Breast epithelium (tissue), 4 donors: ENCODE measurements at regions not wholly inside any gene's neighbourhood (a gene's known extent, or its start where the extent isn't known, plus 50 kb on each side); places are given as distances from the start of the nearest gene placed in this dataset.

Source experiments
- DNase-seq, 2 donors: peaks; one replicate each; pipeline ENCODE4 v3.0.0-alpha.2; 2019; ENCODE audit warnings: low spot score in 2 of 2
- H3K27ac ChIP-seq, 2 donors: fragments of 200-600 bp; sonication (generic) in 1 of 2; one replicate each; pipeline ENCODE4 v1.5.1; 2016 to 2019; ENCODE audit warnings: mild to moderate bottlenecking in 1 of 2
- H3K27me3 ChIP-seq, 2 donors: fragments of 200-600 bp; sonication (generic) in 1 of 2; one replicate each; pipeline versions ENCODE4 v1.5.1 to v1.6.0; 2017 to 2019; ENCODE audit warnings: control low read depth in 1 of 2, mild to moderate bottlenecking in 1 of 2
- H3K36me3 ChIP-seq: fragments of 200-600 bp; one replicate; pipeline ENCODE4 v1.5.1; 2019
- H3K4me1 ChIP-seq, 2 donors: fragments of 200-600 bp; sonication (generic); one replicate each; pipeline ENCODE4 v1.5.1; 2016 to 2019; ENCODE audit warnings: control low read depth in 1 of 2
- H3K4me3 ChIP-seq, 3 donors: fragments of 200-600 bp; sonication (generic); 1 replicate in 2 of 3; 2 replicates in 1 of 3; pipeline ENCODE4 v1.5.1; 2016 to 2019; ENCODE audit warnings: mild to moderate bottlenecking in 3 of 3, moderate library complexity in 2 of 3
- H3K9me3 ChIP-seq, 2 donors: fragments of 200-600 bp; sonication (generic) in 1 of 2; one replicate each; pipeline ENCODE4 v1.5.1; 2016 to 2019; ENCODE audit warnings: control low read depth in 1 of 2
- POLR2A ChIP-seq: fragments of 450-650 bp; IDR thresholded peaks from one replicate; pipeline ENCODE4 v1.6.1; 2016; ENCODE audit warnings: antibody characterized with exemption, mild to moderate bottlenecking, moderate library complexity
- POLR2AphosphoS5 ChIP-seq, 3 donors: sonication (generic); formaldehyde crosslinking; IDR thresholded peaks; one replicate each; pipeline ENCODE4 v1.6.1; 2017; ENCODE audit warnings: antibody characterized with exemption in 3 of 3
- intact Hi-C: fragments of 100-400 bp; cut with DNase I; formaldehyde crosslinking; loops from one replicate; pipeline ENCODE4 v1.15.1; 2023; ENCODE audit warnings: low total_unique reads
- TF ChIP-seq, protein P1 (sequence below), 3 donors: fragments of 450-650 bp; IDR thresholded peaks; one replicate each; pipeline ENCODE4 v1.5.1; 2016 to 2017; ENCODE audit warnings: antibody characterized with exemption in 3 of 3, mild to moderate bottlenecking in 3 of 3, moderate library complexity in 3 of 3

DNA sequence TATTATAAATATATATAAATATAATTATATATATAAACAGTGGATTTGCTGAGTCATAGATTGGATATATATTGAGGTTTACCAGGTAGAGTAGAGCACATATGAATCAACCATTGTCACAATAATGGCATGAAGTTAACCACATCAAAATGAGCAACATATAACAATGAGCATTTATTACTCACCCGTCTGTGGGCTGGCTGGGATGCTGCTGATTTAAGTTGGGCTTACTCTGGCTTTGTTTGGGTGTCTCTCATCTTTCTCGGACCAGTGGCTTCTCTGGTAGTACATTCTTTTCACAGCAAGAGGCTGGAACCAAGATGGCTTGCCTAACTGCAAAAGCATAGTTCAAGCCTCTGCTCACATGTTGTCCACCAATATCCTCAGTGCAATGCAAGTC is 111.7 kb upstream of the TAPT1 start:
- H3K4me3 ChIP-seq = no peak overlapping the region
- no peaks in the 10 kb centered on the region for H3K9me3 ChIP-seq
- no peak overlapping the region for H3K27ac ChIP-seq
- intact Hi-C loops = no loop called here
- DNase-seq = no peak
- no peak for TF ChIP-seq POLR2AphosphoS5 (IDR thresholded peaks at IDR 0.05)
- no peak for TF ChIP-seq POLR2A
- TF ChIP-seq, protein P1, sequence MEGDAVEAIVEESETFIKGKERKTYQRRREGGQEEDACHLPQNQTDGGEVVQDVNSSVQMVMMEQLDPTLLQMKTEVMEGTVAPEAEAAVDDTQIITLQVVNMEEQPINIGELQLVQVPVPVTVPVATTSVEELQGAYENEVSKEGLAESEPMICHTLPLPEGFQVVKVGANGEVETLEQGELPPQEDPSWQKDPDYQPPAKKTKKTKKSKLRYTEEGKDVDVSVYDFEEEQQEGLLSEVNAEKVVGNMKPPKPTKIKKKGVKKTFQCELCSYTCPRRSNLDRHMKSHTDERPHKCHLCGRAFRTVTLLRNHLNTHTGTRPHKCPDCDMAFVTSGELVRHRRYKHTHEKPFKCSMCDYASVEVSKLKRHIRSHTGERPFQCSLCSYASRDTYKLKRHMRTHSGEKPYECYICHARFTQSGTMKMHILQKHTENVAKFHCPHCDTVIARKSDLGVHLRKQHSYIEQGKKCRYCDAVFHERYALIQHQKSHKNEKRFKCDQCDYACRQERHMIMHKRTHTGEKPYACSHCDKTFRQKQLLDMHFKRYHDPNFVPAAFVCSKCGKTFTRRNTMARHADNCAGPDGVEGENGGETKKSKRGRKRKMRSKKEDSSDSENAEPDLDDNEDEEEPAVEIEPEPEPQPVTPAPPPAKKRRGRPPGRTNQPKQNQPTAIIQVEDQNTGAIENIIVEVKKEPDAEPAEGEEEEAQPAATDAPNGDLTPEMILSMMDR (IDR thresholded peaks at IDR 0.05) = no peak
- no peaks in the 10 kb centered on the region for H3K27me3 ChIP-seq
- H3K4me1 ChIP-seq = no peaks in the 10 kb centered on the region
- no peaks in the 10 kb centered on the region for H3K36me3 ChIP-seq

DNA sequence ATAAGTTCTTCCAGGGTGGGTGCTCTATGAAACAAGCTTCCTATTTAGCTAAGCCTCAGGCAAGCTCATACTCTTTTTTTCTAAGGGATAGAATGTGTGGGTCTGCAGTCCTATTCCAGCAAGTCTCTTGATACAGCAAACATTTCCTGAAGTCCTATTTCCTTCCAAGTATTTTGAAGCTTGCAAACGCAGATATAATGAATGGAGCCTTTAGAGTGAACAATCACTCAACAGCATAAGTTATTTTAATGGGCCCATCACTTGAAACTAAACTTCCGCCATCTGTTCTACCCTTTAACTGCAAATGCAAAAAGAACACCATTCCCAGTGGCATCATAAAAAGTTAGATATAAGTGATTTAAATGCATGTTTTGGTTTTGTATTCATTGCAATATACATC is 108.3 kb upstream of the TAPT1 start:
- TF ChIP-seq, protein P1 (IDR thresholded peaks at IDR 0.05) = no peak
- TF ChIP-seq POLR2AphosphoS5 (IDR thresholded peaks at IDR 0.05) (no peak), POLR2A (no peak)
- DNase-seq = no peak
- Histone ChIP-seq H3K36me3 (no peaks in the 10 kb centered on the region), H3K27ac (no peak overlapping the region), H3K4me1 (no peaks in the 10 kb centered on the region), H3K27me3 (no peaks in the 10 kb centered on the region), H3K9me3 (no peaks in the 10 kb centered on the region), H3K4me3 (no peak overlapping the region)
- intact Hi-C loops = no loop called here

DNA sequence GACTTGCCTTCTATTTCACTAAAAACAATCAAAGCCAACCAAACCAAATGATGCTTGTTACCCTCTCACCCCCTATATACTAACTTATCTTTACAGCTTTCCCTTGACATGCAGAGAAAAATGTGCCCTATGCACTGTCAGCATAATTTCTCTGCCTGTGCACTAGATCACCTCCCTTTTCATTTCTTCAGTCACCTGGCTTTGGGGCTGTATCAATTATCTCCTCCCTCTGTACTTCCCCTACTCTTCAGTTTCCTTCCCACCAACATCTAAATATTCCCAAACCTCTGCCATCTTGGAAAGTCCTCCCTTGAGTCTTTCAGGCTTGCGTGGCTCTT is 103.5 kb upstream of the TAPT1 start:
- H3K27me3 ChIP-seq = no peaks in the 10 kb centered on the region
- no peaks in the 10 kb centered on the region for H3K36me3 ChIP-seq
- H3K9me3 ChIP-seq = peaks cover 0 to 3% of the 10 kb centered on the region in 2 donors
- no peak for DNase-seq
- TF ChIP-seq POLR2A = no peak
- TF ChIP-seq, protein P1 (IDR thresholded peaks at IDR 0.05) = no peak
- no peak for TF ChIP-seq POLR2AphosphoS5 (IDR thresholded peaks at IDR 0.05)
- no peak overlapping the region for H3K27ac ChIP-seq
- H3K4me3 ChIP-seq = no peak overlapping the region
- intact Hi-C loops = no loop called here
- no peaks in the 10 kb centered on the region for H3K4me1 ChIP-seq

DNA sequence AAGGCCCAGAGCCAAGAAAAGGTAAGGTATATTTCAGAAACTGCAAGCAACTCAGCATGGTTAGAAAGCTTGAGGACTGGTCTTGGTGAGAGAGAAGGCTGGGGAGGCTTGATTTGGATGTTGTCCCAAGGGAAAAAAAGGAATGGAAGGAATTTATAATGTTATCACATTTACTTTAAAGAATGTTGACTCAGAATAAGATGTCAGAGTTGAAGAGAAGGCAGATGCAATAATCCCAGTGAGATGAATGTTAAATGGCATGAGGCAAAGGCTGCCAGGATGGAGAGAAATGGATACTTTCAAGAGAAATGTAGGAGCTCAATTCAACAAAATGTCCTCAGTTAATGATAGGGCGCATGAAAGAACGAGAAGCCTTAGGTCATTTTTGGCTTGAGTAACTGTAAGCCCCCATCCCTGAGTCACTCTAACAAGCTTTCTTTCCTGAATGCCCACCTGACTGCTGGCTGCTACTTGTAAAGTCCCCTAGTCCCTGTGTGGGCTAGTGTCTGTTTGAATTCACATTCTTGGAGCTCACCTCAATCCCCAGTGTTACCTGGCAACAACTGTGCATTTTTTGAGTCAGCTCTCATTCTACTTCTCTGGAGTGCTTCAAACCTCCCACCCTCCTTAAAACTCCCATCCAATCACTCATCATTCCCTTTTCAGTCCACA is 103.0 kb upstream of the TAPT1 start:
- no peak overlapping the region for H3K27ac ChIP-seq
- peaks cover 0 to 3% of the 10 kb centered on the region in 2 donors for H3K9me3 ChIP-seq
- TF ChIP-seq POLR2A (no peak), POLR2AphosphoS5 (IDR thresholded peaks at IDR 0.05) (no peak)
- TF ChIP-seq, protein P1 (IDR thresholded peaks at IDR 0.05) = no peak
- intact Hi-C loops = no loop called here
- H3K4me3 ChIP-seq = no peak overlapping the region
- DNase-seq = no peak
- no peaks in the 10 kb centered on the region for H3K4me1 ChIP-seq
- no peaks in the 10 kb centered on the region for H3K27me3 ChIP-seq
- no peaks in the 10 kb centered on the region for H3K36me3 ChIP-seq

DNA sequence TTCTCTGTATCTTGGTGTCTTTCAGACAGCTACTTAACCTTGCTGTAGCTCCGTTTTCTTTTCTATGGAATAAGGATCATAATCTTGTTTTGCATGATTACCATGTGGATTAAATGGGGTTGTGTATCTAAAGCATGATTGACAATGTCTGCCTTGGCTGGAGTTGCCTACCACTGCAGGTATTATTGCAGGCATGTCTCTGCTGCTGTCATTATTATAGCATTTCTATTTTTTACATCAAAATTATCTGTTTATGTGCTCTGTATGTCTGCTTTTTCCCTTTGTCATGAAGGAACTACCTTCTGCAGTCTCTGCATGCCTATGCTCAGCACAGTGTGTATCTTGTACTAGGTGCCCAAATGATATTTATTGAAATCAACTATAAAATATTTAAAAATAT is 95.9 kb upstream of the TAPT1 start:
- intact Hi-C loops = no loop called here
- Histone ChIP-seq H3K36me3 (no peaks in the 10 kb centered on the region), H3K27me3 (no peaks in the 10 kb centered on the region), H3K27ac (no peak overlapping the region), H3K4me1 (no peaks in the 10 kb centered on the region), H3K9me3 (no peaks in the 10 kb centered on the region), H3K4me3 (no peak overlapping the region)
- TF ChIP-seq, protein P1 (IDR thresholded peaks at IDR 0.05) = no peak
- TF ChIP-seq POLR2A = no peak
- no peak for TF ChIP-seq POLR2AphosphoS5 (IDR thresholded peaks at IDR 0.05)
- no peak for DNase-seq
